DND-41 (cell line): ENCODE measurements at regions not wholly inside any gene's neighbourhood (a gene's known extent, or its start where the extent isn't known, plus 50 kb on each side); places are given as distances from the start of the nearest gene placed in this dataset.

Experiments used
- ATAC-seq: fragments of 200-7000 bp; cut with Tn5 transposase; 3 replicates; pipeline ENCODE4 v1.9.1; 2021; ENCODE audit warnings: low read depth; ENCODE audit not compliant: insufficient read depth
- DNase-seq: peaks from one replicate; pipeline ENCODE4 v3.0.0-alpha.2; 2020
- H2AFZ ChIP-seq: 2 replicates; pipeline ENCODE4 v1.6.0; 2012; ENCODE audit warnings: low read depth, low read length
- H3K27ac ChIP-seq: 2 replicates; pipeline ENCODE4 v1.5.1; 2012; ENCODE audit warnings: low read length, inconsistent platforms
- H3K27me3 ChIP-seq: fragments of 200-600 bp; sonication (generic); 2 replicates; pipeline ENCODE4 v1.6.0; 2012; ENCODE audit warnings: low read length, mild to moderate bottlenecking, inconsistent platforms; ENCODE audit not compliant: insufficient read depth, poor library complexity
- H3K36me3 ChIP-seq: 2 replicates; pipeline ENCODE4 v1.5.1; 2012; ENCODE audit warnings: low read length, inconsistent platforms; ENCODE audit not compliant: insufficient read depth
- H3K4me1 ChIP-seq: 2 replicates; pipeline ENCODE4 v1.5.1; 2012; ENCODE audit warnings: mild to moderate bottlenecking, low read length; ENCODE audit not compliant: insufficient read depth
- H3K4me2 ChIP-seq: 2 replicates; pipeline ENCODE4 v1.6.0; 2012; ENCODE audit warnings: mild to moderate bottlenecking, moderate library complexity, low read length, inconsistent platforms; ENCODE audit not compliant: insufficient read depth
- H3K4me3 ChIP-seq, 2 experiments: fragments of 200-600 bp in 1 of 2; shearing (Covaris generic) in 1 of 2; 2 replicates each; pipeline ENCODE4 v1.5.1; 2012 to 2016; ENCODE audit warnings: inconsistent platforms in 2 of 2, low read length in 2 of 2, mild to moderate bottlenecking in 2 of 2, low read depth in 1 of 2, moderate library complexity in 1 of 2
- H3K79me2 ChIP-seq: 2 replicates; pipeline ENCODE4 v1.6.0; 2012; ENCODE audit warnings: low read length, inconsistent platforms; ENCODE audit not compliant: insufficient read depth
- H3K9ac ChIP-seq: 2 replicates; pipeline ENCODE4 v1.6.0; 2012; ENCODE audit warnings: low read depth, mild to moderate bottlenecking, inconsistent platforms, low read length, moderate library complexity
- H3K9me3 ChIP-seq: 2 replicates; pipeline ENCODE4 v1.5.1; 2012; ENCODE audit warnings: low read length, moderate library complexity, mild to moderate bottlenecking, inconsistent platforms; ENCODE audit not compliant: insufficient read depth, severe bottlenecking
- H4K20me1 ChIP-seq: 2 replicates; pipeline ENCODE4 v1.6.0; 2012; ENCODE audit warnings: low read length; ENCODE audit not compliant: insufficient read depth
- EZH2 ChIP-seq: IDR thresholded peaks from 3 replicates; pipeline ENCODE4 v1.6.1; 2012; ENCODE audit warnings: borderline replicate concordance, low read depth, mild to moderate bottlenecking, moderate library complexity, low read length, inconsistent platforms; ENCODE audit not compliant: severe bottlenecking
- TF ChIP-seq, protein P1 (sequence below): IDR thresholded peaks from 2 replicates; pipeline ENCODE4 v1.5.1; 2012; ENCODE audit warnings: borderline replicate concordance, low read length, moderate library complexity, mild to moderate bottlenecking; ENCODE audit not compliant: poor library complexity, severe bottlenecking; ENCODE audit errors: extremely low read depth

DNA sequence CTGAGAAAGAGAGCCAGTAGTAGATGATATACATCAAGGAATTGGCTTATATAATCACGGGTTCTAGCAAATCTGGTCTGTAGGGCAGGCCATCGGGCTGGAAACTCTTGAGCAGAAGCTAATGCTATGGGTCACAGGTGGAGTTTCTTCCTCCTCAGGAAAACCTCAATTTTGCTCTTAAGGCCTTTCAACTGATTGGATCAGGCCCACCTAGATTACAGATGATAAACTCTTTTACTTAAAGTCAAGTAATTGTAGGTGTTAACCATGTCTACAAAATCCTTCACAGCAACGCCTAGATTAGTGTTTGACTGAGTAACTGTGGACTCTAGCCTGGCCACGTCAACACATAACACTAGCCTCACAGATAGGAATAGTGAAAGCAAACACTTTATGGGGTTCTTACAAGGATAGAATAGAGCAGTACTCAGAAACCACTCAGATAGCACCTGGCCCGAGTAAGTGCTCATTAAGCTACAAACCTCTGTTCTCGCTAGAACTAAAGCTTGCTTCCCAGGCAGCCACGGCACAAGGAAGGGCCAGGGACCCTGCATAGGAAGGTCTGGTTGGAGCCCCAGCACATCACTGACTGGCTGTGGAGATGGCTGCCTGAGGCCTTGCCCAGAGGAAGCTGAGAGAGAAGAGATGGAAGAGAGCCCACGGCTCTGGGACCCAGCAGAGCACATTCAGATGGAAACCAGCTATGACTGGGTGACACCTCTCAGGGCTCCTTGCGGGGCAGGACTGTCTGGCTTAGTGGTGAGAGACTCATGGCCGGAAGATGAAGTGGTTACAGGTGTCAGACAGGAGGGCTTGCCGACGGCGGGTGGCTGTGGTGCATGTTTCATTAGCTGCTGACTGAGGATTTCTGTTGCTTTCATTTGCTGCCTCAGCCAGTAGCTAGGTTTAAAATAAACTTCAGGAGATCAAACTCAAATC lies 202.5 kb upstream of the TLE3 start:
- Histone ChIP-seq H3K9ac (no peak overlapping the region), H3K4me1 (peaks cover 28% of the 10 kb centered on the region), H3K4me2 (peak overlapping the region; percentile 1; the same call in 1 of the 2 replicates), H3K9me3 (no peaks in the 10 kb centered on the region), H3K27me3 (no peaks in the 10 kb centered on the region), H2AFZ (0 out of 2 replicates have a peak overlapping the region, but pooled peaks have one; percentile 7), H3K36me3 (no peaks in the 10 kb centered on the region), H3K79me2 (no peaks in the 10 kb centered on the region), H3K27ac (peak overlapping the region; percentile 71), H3K4me3 (no peak overlapping the region), H4K20me1 (no peaks in the 10 kb centered on the region)
- ATAC-seq (peak; percentile 99), DNase-seq (peak; percentile 82)
- TF ChIP-seq, protein P1, sequence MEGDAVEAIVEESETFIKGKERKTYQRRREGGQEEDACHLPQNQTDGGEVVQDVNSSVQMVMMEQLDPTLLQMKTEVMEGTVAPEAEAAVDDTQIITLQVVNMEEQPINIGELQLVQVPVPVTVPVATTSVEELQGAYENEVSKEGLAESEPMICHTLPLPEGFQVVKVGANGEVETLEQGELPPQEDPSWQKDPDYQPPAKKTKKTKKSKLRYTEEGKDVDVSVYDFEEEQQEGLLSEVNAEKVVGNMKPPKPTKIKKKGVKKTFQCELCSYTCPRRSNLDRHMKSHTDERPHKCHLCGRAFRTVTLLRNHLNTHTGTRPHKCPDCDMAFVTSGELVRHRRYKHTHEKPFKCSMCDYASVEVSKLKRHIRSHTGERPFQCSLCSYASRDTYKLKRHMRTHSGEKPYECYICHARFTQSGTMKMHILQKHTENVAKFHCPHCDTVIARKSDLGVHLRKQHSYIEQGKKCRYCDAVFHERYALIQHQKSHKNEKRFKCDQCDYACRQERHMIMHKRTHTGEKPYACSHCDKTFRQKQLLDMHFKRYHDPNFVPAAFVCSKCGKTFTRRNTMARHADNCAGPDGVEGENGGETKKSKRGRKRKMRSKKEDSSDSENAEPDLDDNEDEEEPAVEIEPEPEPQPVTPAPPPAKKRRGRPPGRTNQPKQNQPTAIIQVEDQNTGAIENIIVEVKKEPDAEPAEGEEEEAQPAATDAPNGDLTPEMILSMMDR = no peak
- no peak for TF ChIP-seq EZH2

DNA sequence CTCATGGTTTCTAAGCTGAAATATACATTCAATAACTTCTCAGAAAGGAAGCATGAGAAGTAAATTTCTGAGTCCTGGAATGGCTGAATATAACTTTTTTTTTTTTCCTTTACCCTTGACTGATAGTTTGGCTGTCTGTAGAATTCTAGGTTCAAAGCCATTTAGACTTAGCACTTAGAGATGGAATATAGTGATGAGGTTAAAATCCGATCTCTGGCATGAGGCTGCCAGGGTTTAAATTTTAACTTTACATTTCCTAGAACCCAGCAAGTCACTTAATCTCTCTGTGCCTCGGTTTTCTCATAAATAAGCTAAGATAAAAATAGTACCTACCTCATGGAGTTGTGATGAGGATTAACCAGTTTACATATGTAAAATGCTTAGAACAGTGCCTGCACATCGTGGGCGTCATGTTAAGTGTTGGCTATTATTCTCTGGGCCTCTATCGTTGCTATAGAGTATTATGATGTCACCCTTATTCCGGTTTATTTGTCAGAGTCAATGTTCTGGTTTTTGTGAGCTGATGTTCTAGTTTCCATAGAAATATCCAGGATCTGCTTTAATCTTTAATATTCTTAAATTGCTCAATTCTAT lies 199.8 kb upstream of the TLE3 start:
- no peaks in the 10 kb centered on the region for H4K20me1 ChIP-seq
- no peak overlapping the region for H3K27ac ChIP-seq
- no peaks in the 10 kb centered on the region for H3K79me2 ChIP-seq
- TF ChIP-seq EZH2 = no peak
- TF ChIP-seq, protein P1 = no peak
- no peak overlapping the region for H3K9ac ChIP-seq
- no peaks in the 10 kb centered on the region for H3K36me3 ChIP-seq
- DNase-seq = no peak
- H3K4me3 ChIP-seq = no peak overlapping the region
- ATAC-seq = no peak
- H3K4me1 ChIP-seq = peaks cover 28% of the 10 kb centered on the region
- H3K4me2 ChIP-seq = no peak overlapping the region
- no peak overlapping the region for H2AFZ ChIP-seq
- H3K27me3 ChIP-seq = no peaks in the 10 kb centered on the region
- no peaks in the 10 kb centered on the region for H3K9me3 ChIP-seq

DNA sequence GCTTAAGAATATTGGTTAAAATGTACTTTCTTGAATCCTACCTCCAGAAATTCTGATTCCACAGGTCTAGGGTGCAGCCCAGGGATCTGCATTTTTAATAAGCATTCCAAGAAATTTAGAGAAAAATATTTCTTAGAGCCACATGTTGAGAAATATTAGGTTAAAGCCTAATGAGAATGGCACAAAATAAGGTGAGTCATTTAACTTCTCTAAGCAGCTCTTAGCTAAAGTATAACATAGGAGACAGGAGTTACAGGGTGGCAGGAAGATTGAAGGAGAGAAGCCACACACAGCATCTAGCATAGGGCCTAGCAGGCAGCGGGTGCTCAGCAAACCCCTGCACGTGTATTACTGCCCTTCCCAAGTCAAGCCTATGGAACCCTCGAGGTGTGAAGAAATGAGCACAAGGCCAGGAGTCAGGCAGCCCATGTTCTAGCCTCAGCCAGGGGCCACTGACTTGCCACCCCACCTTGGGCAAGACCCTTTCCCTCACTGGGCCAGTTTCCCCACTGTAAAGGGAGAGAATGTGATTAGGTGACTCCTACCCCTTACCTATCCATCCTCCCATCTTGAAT lies 197.1 kb upstream of the TLE3 start:
- Histone ChIP-seq H3K27me3 (no peaks in the 10 kb centered on the region), H2AFZ (no peak overlapping the region), H3K27ac (no peak overlapping the region), H3K36me3 (no peaks in the 10 kb centered on the region), H3K9ac (no peak overlapping the region), H3K4me1 (peaks cover 2% of the 10 kb centered on the region), H3K9me3 (no peaks in the 10 kb centered on the region), H3K4me3 (no peak overlapping the region), H3K79me2 (no peaks in the 10 kb centered on the region), H4K20me1 (no peaks in the 10 kb centered on the region), H3K4me2 (no peak overlapping the region)
- ATAC-seq = no peak
- no peak for TF ChIP-seq EZH2
- TF ChIP-seq, protein P1 = no peak
- DNase-seq = no peak
